ELR (cell line): ENCODE measurements at regions not wholly inside any gene's neighbourhood (a gene's known extent, or its start where the extent isn't known, plus 50 kb on each side); places are given as distances from the start of the nearest gene placed in this dataset.
A peak's percentile ranks its signal among the peaks of the same experiment; 100 is the strongest.
"Not testable (repeated sequence)": the region's sequence is repeated elsewhere in the genome, so short reads cannot be mapped to it uniquely, and the experiment has no call there.

Source experiments
- DNase-seq: peaks from one replicate; pipeline ENCODE4 v3.0.0-alpha.2; 2015; ENCODE audit warnings: low read depth

GRCh38 chr21:39082656-39083376, 100.4 kb downstream of the PSMG1 start:
- DNase-seq = no peak

- DNase-seq = no peak
Observed at GRCh38 chr21:39080366-39080765, 102.9 kb downstream of the PSMG1 start.

- no peak for DNase-seq
Observed at GRCh38 chr21:39079617-39080016, 103.6 kb downstream of the PSMG1 start.

GRCh38 chr21:39078322-39079065, 104.8 kb downstream of the PSMG1 start:
- no peak for DNase-seq

GRCh38 chr21:39077876-39078275, 105.4 kb downstream of the PSMG1 start:
- no peak for DNase-seq

- no peak for DNase-seq
Observed at GRCh38 chr21:39074508-39074907, 108.7 kb downstream of the PSMG1 start.

GRCh38 chr21:39073717-39074116, 109.5 kb downstream of the PSMG1 start:
- no peak for DNase-seq

GRCh38 chr21:39073063-39073462, 110.2 kb downstream of the PSMG1 start:
- DNase-seq = no peak

- no peak for DNase-seq
Observed at GRCh38 chr21:39072468-39072867, 110.8 kb downstream of the PSMG1 start.

- DNase-seq = no peak
Observed at GRCh38 chr21:39071623-39072214, 111.5 kb downstream of the PSMG1 start.

GRCh38 chr21:39069856-39070255, 113.4 kb downstream of the PSMG1 start:
- DNase-seq = not testable (repeated sequence)

- DNase-seq = no peak
Observed at GRCh38 chr21:39066829-39067780, 116.1 kb downstream of the PSMG1 start.

GRCh38 chr21:39065917-39066316, 117.3 kb downstream of the PSMG1 start:
- DNase-seq = no peak

GRCh38 chr21:39064325-39065012, 118.8 kb downstream of the PSMG1 start:
- no peak for DNase-seq

- DNase-seq = no peak
Observed at GRCh38 chr21:39063517-39063916, 119.7 kb downstream of the PSMG1 start.

GRCh38 chr21:39062196-39062595, 121.1 kb downstream of the PSMG1 start:
- peak; percentile 56 for DNase-seq

GRCh38 chr21:39061766-39062165, 121.5 kb downstream of the PSMG1 start:
- no peak for DNase-seq

- DNase-seq = no peak
Observed at GRCh38 chr21:39060485-39061083, 122.7 kb downstream of the PSMG1 start.

GRCh38 chr21:39057121-39057520, 126.1 kb downstream of the PSMG1 start:
- DNase-seq = no peak

GRCh38 chr21:39056636-39057035, 126.6 kb downstream of the PSMG1 start:
- DNase-seq = no peak

GRCh38 chr21:39055167-39055767, 128.0 kb downstream of the PSMG1 start:
- DNase-seq = no peak
